Trophoblast cell (in vitro differentiated cells and primary cell): ENCODE measurements at regions not wholly inside any gene's neighbourhood (a gene's known extent, or its start where the extent isn't known, plus 50 kb on each side); places are given as distances from the start of the nearest gene placed in this dataset.

Experiments used
- DNase-seq, 2 donors: peaks; one replicate each; pipeline ENCODE4 v3.0.0-alpha.2; 2016
- H2AFZ ChIP-seq: 2 replicates; pipeline ENCODE4 v1.6.1; 2013; ENCODE audit warnings: low read length, moderate library complexity, mild to moderate bottlenecking; ENCODE audit not compliant: insufficient read depth, poor library complexity
- H2AK5ac ChIP-seq: 2 replicates; pipeline ENCODE4 v1.6.1; 2013; ENCODE audit warnings: mild to moderate bottlenecking, low read length
- H2BK120ac ChIP-seq: 2 replicates; pipeline ENCODE4 v1.6.1; 2013; ENCODE audit warnings: low read length, mild to moderate bottlenecking, moderate library complexity; ENCODE audit not compliant: insufficient read depth, poor library complexity
- H2BK12ac ChIP-seq: 2 replicates; pipeline ENCODE4 v1.6.1; 2013; ENCODE audit warnings: mild to moderate bottlenecking, low read length, moderate library complexity
- H2BK5ac ChIP-seq: 2 replicates; pipeline ENCODE4 v1.6.1; 2013; ENCODE audit warnings: low read length, low read depth, moderate library complexity, mild to moderate bottlenecking; ENCODE audit not compliant: poor library complexity
- H3K14ac ChIP-seq: 2 replicates; pipeline ENCODE4 v1.6.1; 2013; ENCODE audit warnings: mild to moderate bottlenecking, low read length
- H3K18ac ChIP-seq: 2 replicates; pipeline ENCODE4 v1.6.1; 2013; ENCODE audit warnings: mild to moderate bottlenecking, low read length
- H3K23ac ChIP-seq: 2 replicates; pipeline ENCODE4 v1.6.1; 2013; ENCODE audit warnings: low read length
- H3K27ac ChIP-seq: 2 replicates; pipeline ENCODE4 v1.5.1; 2013; ENCODE audit warnings: low read depth, mild to moderate bottlenecking, inconsistent platforms, low read length, moderate library complexity
- H3K27me3 ChIP-seq: 2 replicates; pipeline ENCODE4 v1.6.1; 2013; ENCODE audit warnings: inconsistent platforms, mild to moderate bottlenecking, low read length, moderate library complexity; ENCODE audit not compliant: insufficient read depth
- H3K36me3 ChIP-seq, 2 experiments: 1 replicate in 1 of 2; 2 replicates in 1 of 2; pipeline ENCODE4 v1.6.1; 2013; ENCODE audit warnings: low read length in 2 of 2, mild to moderate bottlenecking in 2 of 2, moderate library complexity in 1 of 2; ENCODE audit not compliant: insufficient read depth in 2 of 2, control insufficient read depth in 1 of 2
- H3K4ac ChIP-seq: 2 replicates; pipeline ENCODE4 v1.6.1; 2013; ENCODE audit warnings: low read depth, mild to moderate bottlenecking, low read length, moderate library complexity
- H3K4me1 ChIP-seq, 2 experiments: 1 replicate in 1 of 2; 2 replicates in 1 of 2; pipeline ENCODE4 v1.6.1; 2013; ENCODE audit warnings: low read length in 2 of 2, mild to moderate bottlenecking in 2 of 2, moderate library complexity in 1 of 2; ENCODE audit not compliant: insufficient read depth in 2 of 2, control insufficient read depth in 1 of 2
- H3K4me2 ChIP-seq: 2 replicates; pipeline ENCODE4 v1.6.1; 2013; ENCODE audit warnings: inconsistent platforms, mild to moderate bottlenecking, low read length, moderate library complexity
- H3K4me3 ChIP-seq: 2 replicates; pipeline ENCODE4 v1.5.1; 2013; ENCODE audit warnings: mild to moderate bottlenecking, low read depth, low read length, inconsistent platforms
- H3K79me1 ChIP-seq: one replicate; pipeline ENCODE4 v1.6.1; 2013; ENCODE audit warnings: low read length
- H3K79me2 ChIP-seq: 2 replicates; pipeline ENCODE4 v1.6.1; 2013; ENCODE audit warnings: low read length, mild to moderate bottlenecking; ENCODE audit not compliant: control insufficient read depth, insufficient read depth, poor library complexity
- H3K9ac ChIP-seq: 2 replicates; pipeline ENCODE4 v1.6.1; 2013; ENCODE audit warnings: mild to moderate bottlenecking, low read length
- H3K9me3 ChIP-seq: 2 replicates; pipeline ENCODE4 v1.6.1; 2013; ENCODE audit warnings: low read depth, mild to moderate bottlenecking, control low read depth, inconsistent platforms, low read length; ENCODE audit not compliant: insufficient read depth
- H4K12ac ChIP-seq: 2 replicates; pipeline ENCODE4 v1.6.1; 2013; ENCODE audit warnings: low read depth, mild to moderate bottlenecking, low read length, moderate library complexity
- H4K8ac ChIP-seq: 2 replicates; pipeline ENCODE4 v1.6.1; 2013; ENCODE audit warnings: low read depth, mild to moderate bottlenecking, low read length, moderate library complexity
- H4K91ac ChIP-seq: one replicate; pipeline ENCODE4 v1.6.1; 2013; ENCODE audit warnings: low read depth, mild to moderate bottlenecking, low read length, moderate library complexity
- WGBS: extraction: QIAGEN DNeasy Blood & Tissue Kit; methylation state at CpG from one replicate; pipeline ENCODE4 v1.1.7; 2013; ENCODE audit warnings: missing lambda C conversion rate; ENCODE audit not compliant: insufficient read length, insufficient coverage; ENCODE audit errors: extremely low coverage; 5-methylcytosine and 5-hydroxymethylcytosine counted together

GRCh38 chr16:59880611-59881010, 1146.5 kb upstream of the GOT2 start:
- no peak overlapping the region for H2AFZ ChIP-seq
- H3K27ac ChIP-seq = no peak overlapping the region
- H3K23ac ChIP-seq = no peak overlapping the region
- H3K14ac ChIP-seq = no peak overlapping the region
- H2BK12ac ChIP-seq = no peak overlapping the region
- H3K4me2 ChIP-seq = no peak overlapping the region
- H3K9ac ChIP-seq = no peak overlapping the region
- H4K12ac ChIP-seq = no peak overlapping the region
- no peak overlapping the region for H4K8ac ChIP-seq
- no peak overlapping the region for H2BK5ac ChIP-seq
- no peaks in the 10 kb centered on the region for H3K79me2 ChIP-seq
- H3K4me3 ChIP-seq = no peak overlapping the region
- no peak overlapping the region for H4K91ac ChIP-seq
- H3K4ac ChIP-seq = no peak overlapping the region
- H2AK5ac ChIP-seq = no peak overlapping the region
- H3K9me3 ChIP-seq = no peaks in the 10 kb centered on the region
- WGBS = no CpG with 5 or more reads among the region's 1 CpG
- H3K36me3 ChIP-seq = no peaks in the 10 kb centered on the region
- DNase-seq = no peak
- H2BK120ac ChIP-seq = no peak overlapping the region
- H3K18ac ChIP-seq = no peak overlapping the region
- no peaks in the 10 kb centered on the region for H3K27me3 ChIP-seq
- no peaks in the 10 kb centered on the region for H3K79me1 ChIP-seq
- no peaks in the 10 kb centered on the region for H3K4me1 ChIP-seq

GRCh38 chr16:59878999-59879398, 1144.9 kb upstream of the GOT2 start:
- no peak overlapping the region for H2AFZ ChIP-seq
- H3K27me3 ChIP-seq = no peaks in the 10 kb centered on the region
- H3K4ac ChIP-seq = no peak overlapping the region
- H3K9me3 ChIP-seq = no peaks in the 10 kb centered on the region
- H2BK120ac ChIP-seq = no peak overlapping the region
- no peaks in the 10 kb centered on the region for H3K4me1 ChIP-seq
- no peak overlapping the region for H4K8ac ChIP-seq
- H3K9ac ChIP-seq = no peak overlapping the region
- no peak overlapping the region for H3K27ac ChIP-seq
- H3K4me3 ChIP-seq = no peak overlapping the region
- H3K23ac ChIP-seq = no peak overlapping the region
- WGBS = no CpG with 5 or more reads among the region's 7 CpGs
- no peaks in the 10 kb centered on the region for H3K79me1 ChIP-seq
- H2BK5ac ChIP-seq = no peak overlapping the region
- H3K18ac ChIP-seq = no peak overlapping the region
- H3K79me2 ChIP-seq = no peaks in the 10 kb centered on the region
- no peak overlapping the region for H3K14ac ChIP-seq
- H3K36me3 ChIP-seq = no peaks in the 10 kb centered on the region
- no peak overlapping the region for H3K4me2 ChIP-seq
- DNase-seq = no peak
- no peak overlapping the region for H2AK5ac ChIP-seq
- H2BK12ac ChIP-seq = no peak overlapping the region
- H4K12ac ChIP-seq = no peak overlapping the region
- no peak overlapping the region for H4K91ac ChIP-seq

- H3K18ac ChIP-seq = no peak overlapping the region
- no peak overlapping the region for H3K23ac ChIP-seq
- no peak overlapping the region for H2BK12ac ChIP-seq
- no peak overlapping the region for H3K4ac ChIP-seq
- no peak overlapping the region for H2AFZ ChIP-seq
- no peak overlapping the region for H3K4me3 ChIP-seq
- H3K79me1 ChIP-seq = no peaks in the 10 kb centered on the region
- H3K27me3 ChIP-seq = no peaks in the 10 kb centered on the region
- no peak overlapping the region for H4K91ac ChIP-seq
- H4K12ac ChIP-seq = no peak overlapping the region
- no peak overlapping the region for H2AK5ac ChIP-seq
- H3K14ac ChIP-seq = no peak overlapping the region
- no peaks in the 10 kb centered on the region for H3K4me1 ChIP-seq
- H3K27ac ChIP-seq = no peak overlapping the region
- no peak overlapping the region for H4K8ac ChIP-seq
- H3K79me2 ChIP-seq = no peaks in the 10 kb centered on the region
- H2BK5ac ChIP-seq = no peak overlapping the region
- no peaks in the 10 kb centered on the region for H3K36me3 ChIP-seq
- no CpG with 5 or more reads among the region's 3 CpGs for WGBS
- no peaks in the 10 kb centered on the region for H3K9me3 ChIP-seq
- no peak overlapping the region for H3K9ac ChIP-seq
- H2BK120ac ChIP-seq = no peak overlapping the region
- DNase-seq = no peak
- no peak overlapping the region for H3K4me2 ChIP-seq
These were observed 1144.4 kb upstream of the GOT2 start for GRCh38 chr16:59878479-59878878.

- H3K4me3 ChIP-seq = no peak overlapping the region
- no peaks in the 10 kb centered on the region for H3K79me2 ChIP-seq
- WGBS = no CpG with 5 or more reads among the region's 4 CpGs
- no peak overlapping the region for H3K18ac ChIP-seq
- no peak overlapping the region for H4K12ac ChIP-seq
- H2AFZ ChIP-seq = no peak overlapping the region
- H2BK5ac ChIP-seq = no peak overlapping the region
- H3K79me1 ChIP-seq = no peaks in the 10 kb centered on the region
- no peak overlapping the region for H2AK5ac ChIP-seq
- no peak overlapping the region for H3K4me2 ChIP-seq
- H3K9ac ChIP-seq = no peak overlapping the region
- no peak for DNase-seq
- H3K27me3 ChIP-seq = no peaks in the 10 kb centered on the region
- no peak overlapping the region for H3K4ac ChIP-seq
- no peaks in the 10 kb centered on the region for H3K36me3 ChIP-seq
- H3K14ac ChIP-seq = no peak overlapping the region
- no peaks in the 10 kb centered on the region for H3K9me3 ChIP-seq
- no peak overlapping the region for H2BK120ac ChIP-seq
- no peak overlapping the region for H4K8ac ChIP-seq
- H3K27ac ChIP-seq = no peak overlapping the region
- H4K91ac ChIP-seq = no peak overlapping the region
- H2BK12ac ChIP-seq = no peak overlapping the region
- no peak overlapping the region for H3K23ac ChIP-seq
- no peaks in the 10 kb centered on the region for H3K4me1 ChIP-seq
These were observed 1131.0 kb upstream of the GOT2 start for GRCh38 chr16:59864981-59865666.
